Left renal cortex interstitium (tissue), 4 donors: ENCODE measurements at regions not wholly inside any gene's neighbourhood (a gene's known extent, or its start where the extent isn't known, plus 50 kb on each side); places are given as distances from the start of the nearest gene placed in this dataset.

Source experiments
- DNase-seq, 4 donors: peaks; one replicate each; pipeline ENCODE4 v3.0.0-alpha.2; 2013; ENCODE audit warnings: low read depth in 4 of 4, low spot score in 2 of 4, missing footprints in 1 of 4

- DNase-seq, result no peak
Observed at GRCh38 chr12:82174936-82175335, 183.3 kb downstream of the CCDC59 start.

GRCh38 chr12:82174383-82174782, 183.8 kb downstream of the CCDC59 start:
- no peak for DNase-seq

- DNase-seq, result no peak
Observed at GRCh38 chr12:82149045-82149444, 209.1 kb downstream of the CCDC59 start.

GRCh38 chr12:82146740-82147139, 211.4 kb downstream of the CCDC59 start:
- no peak for DNase-seq

GRCh38 chr12:82144505-82144904, 213.7 kb downstream of the CCDC59 start:
- DNase-seq, result no peak

- no peak for DNase-seq
Observed at GRCh38 chr12:82132390-82132789, 225.8 kb downstream of the CCDC59 start.

- no peak for DNase-seq
Observed at GRCh38 chr12:82130762-82131161, 227.4 kb downstream of the CCDC59 start.

GRCh38 chr12:82124711-82125380, 233.3 kb downstream of the CCDC59 start:
- no peak for DNase-seq

- no peak for DNase-seq
Observed at GRCh38 chr12:82121545-82121944, 236.6 kb downstream of the CCDC59 start.

- DNase-seq, result no peak
Observed at GRCh38 chr12:82120901-82121300, 237.3 kb downstream of the CCDC59 start.

- no peak for DNase-seq
Observed at GRCh38 chr12:82109243-82109642, 248.9 kb downstream of the CCDC59 start.

- DNase-seq, result no peak
Observed at GRCh38 chr12:82108615-82109014, 249.6 kb downstream of the CCDC59 start.

GRCh38 chr12:82099216-82099615, 259.0 kb downstream of the CCDC59 start:
- no peak for DNase-seq

GRCh38 chr12:82097877-82098276, 260.3 kb downstream of the CCDC59 start:
- DNase-seq, result no peak

- no peak for DNase-seq
Observed at GRCh38 chr12:82097438-82097837, 260.7 kb downstream of the CCDC59 start.

- DNase-seq, result no peak
Observed at GRCh38 chr12:82090165-82090564, 268.0 kb downstream of the CCDC59 start.

GRCh38 chr12:82089369-82090121, 268.6 kb downstream of the CCDC59 start:
- no peak for DNase-seq

GRCh38 chr12:82082501-82082900, 275.7 kb downstream of the CCDC59 start:
- DNase-seq, result no peak

- DNase-seq, result no peak
Observed at GRCh38 chr12:82069931-82070514, 288.2 kb downstream of the CCDC59 start.

GRCh38 chr12:82058197-82058596, 299.0 kb upstream of the PPFIA2 start:
- no peak for DNase-seq

GRCh38 chr12:82057770-82058169, 298.6 kb upstream of the PPFIA2 start:
- no peak for DNase-seq

GRCh38 chr12:82055391-82055790, 296.2 kb upstream of the PPFIA2 start:
- DNase-seq, result no peak
